Breast epithelium (tissue), 3 donors: ENCODE measurements at regions not wholly inside any gene's neighbourhood (a gene's known extent, or its start where the extent isn't known, plus 50 kb on each side); places are given as distances from the start of the nearest gene placed in this dataset.
"Not testable (repeated sequence)": the region's sequence is repeated elsewhere in the genome, so short reads cannot be mapped to it uniquely, and the experiment has no call there.

Experiments used
- CTCF ChIP-seq, 3 donors: fragments of 450-650 bp; IDR thresholded peaks; one replicate each; pipeline ENCODE4 v1.5.1; 2016 to 2017; ENCODE audit warnings: antibody characterized with exemption in 3 of 3, mild to moderate bottlenecking in 3 of 3, moderate library complexity in 3 of 3
- POLR2A ChIP-seq: fragments of 450-650 bp; IDR thresholded peaks from one replicate; pipeline ENCODE4 v1.6.1; 2016; ENCODE audit warnings: antibody characterized with exemption, mild to moderate bottlenecking, moderate library complexity
- POLR2AphosphoS5 ChIP-seq, 3 donors: sonication (generic); formaldehyde crosslinking; IDR thresholded peaks; one replicate each; pipeline ENCODE4 v1.6.1; 2017; ENCODE audit warnings: antibody characterized with exemption in 3 of 3

- not testable (repeated sequence) for TF ChIP-seq CTCF (IDR thresholded peaks at IDR 0.05); POLR2AphosphoS5 (IDR thresholded peaks at IDR 0.05); POLR2A
Measured at GRCh38 chr14:28401705-28402104, 364.9 kb upstream of the FOXG1 start.
